GM12878 (cell line): ENCODE measurements at regions not wholly inside any gene's neighbourhood (a gene's known extent, or its start where the extent isn't known, plus 50 kb on each side); places are given as distances from the start of the nearest gene placed in this dataset.

Source experiments
- ATAC-seq: fragments of 200-7000 bp; cut with Tn5 transposase; 3 replicates; pipeline ENCODE4 v1.9.1; 2020; ENCODE audit warnings: mild to moderate bottlenecking, moderate library complexity
- BruUV-seq: library from RNA; stranded (reverse); fragments of 400-500 nt; replicated peaks from 2 replicates; lab custom pipeline; 2021; lab: Mats Ljungman, UMichigan
- CTCF ChIA-PET: fragments of 300-600 bp; sonication (Branson Sonifier 250); formaldehyde crosslinking; extraction: SDS; loops from one replicate; lab custom pipeline; 2021; ENCODE audit warnings: inconsistent platforms; lab: Yijun Ruan, JAX
- POLR2A ChIA-PET: fragments of 350-600 bp; formaldehyde crosslinking; extraction: SDS; loops from one replicate; lab custom pipeline; 2021; ENCODE audit warnings: inconsistent platforms; lab: Charles Lee
- RAD21 ChIA-PET: fragments of 300-600 bp; sonication (Branson Sonifier 250); formaldehyde crosslinking; loops from one replicate; lab custom pipeline; 2023; ENCODE audit warnings: antibody characterized with exemption; ENCODE audit not compliant: unreplicated experiment; lab: Charles Lee
- SMC1A ChIA-PET: fragments of 300-600 bp; sonication (Branson Sonifier 250); formaldehyde crosslinking; loops from one replicate; lab custom pipeline; 2023; ENCODE audit not compliant: unreplicated experiment, uncharacterized antibody; lab: Charles Lee
- DNase-seq: peaks from one replicate; pipeline ENCODE4 v3.0.0-alpha.2; 2011; ENCODE audit warnings: low read depth, low spot score
- FAIRE-seq: peaks from 3 replicates; lab custom pipeline; 2011; peaks lifted over from hg19 to GRCh38; lab: Jason Lieb, UNC
- H2AFZ ChIP-seq: 2 replicates; pipeline ENCODE4 v1.6.0; 2011; ENCODE audit warnings: low read depth, low read length, control low read depth; ENCODE audit not compliant: control insufficient read depth
- H3K27ac ChIP-seq: 2 replicates; pipeline ENCODE4 v1.5.1; 2011; ENCODE audit warnings: control low read depth; ENCODE audit not compliant: control insufficient read depth, insufficient read depth
- H3K27me3 ChIP-seq, 2 experiments: replicated peaks in 1 of 2; 2 replicates each; pipeline versions ENCODE4 v1.6.0 to v1.6.1; 2011; ENCODE audit warnings: low read length in 1 of 2; ENCODE audit not compliant: control insufficient read depth in 2 of 2, insufficient read depth in 2 of 2
- H3K36me3 ChIP-seq, 2 experiments: 2 replicates each; pipeline ENCODE4 v1.5.1; 2011; ENCODE audit warnings: low read length in 1 of 2; ENCODE audit not compliant: control insufficient read depth in 2 of 2, insufficient read depth in 2 of 2
- H3K4me1 ChIP-seq: 2 replicates; pipeline ENCODE4 v1.6.1; 2011; ENCODE audit warnings: mild to moderate bottlenecking, low read length, moderate library complexity, mixed read lengths; ENCODE audit not compliant: control insufficient read depth, insufficient read depth
- H3K4me2 ChIP-seq: 2 replicates; pipeline ENCODE4 v1.6.0; 2011; ENCODE audit warnings: control low read depth; ENCODE audit not compliant: control insufficient read depth, insufficient read depth
- H3K4me3 ChIP-seq: fragments of 200-600 bp; sonication (generic); 2 replicates; pipeline ENCODE4 v1.5.1; 2016
- H3K79me2 ChIP-seq: 2 replicates; pipeline ENCODE4 v1.6.0; 2011; ENCODE audit warnings: low read length; ENCODE audit not compliant: control insufficient read depth, insufficient read depth
- H3K9ac ChIP-seq: 2 replicates; pipeline ENCODE4 v1.8.0; 2011; ENCODE audit warnings: low read length, control low read depth, mixed read lengths; ENCODE audit not compliant: control insufficient read depth, insufficient read depth
- H3K9me3 ChIP-seq: replicated peaks from 3 replicates; pipeline ENCODE4 v1.5.1; 2011; ENCODE audit warnings: mild to moderate bottlenecking, low read length; ENCODE audit not compliant: control insufficient read depth, insufficient read depth
- H4K20me1 ChIP-seq: 2 replicates; pipeline ENCODE4 v1.6.0; 2011; ENCODE audit not compliant: control insufficient read depth, insufficient read depth
- ATF7 ChIP-seq: fragments of 450-650 bp; IDR thresholded peaks from 2 replicates; pipeline ENCODE4 v1.6.1; 2016; ENCODE audit warnings: low read depth, mild to moderate bottlenecking
- CBX3 ChIP-seq: fragments of 200-600 bp; sonication (generic); IDR thresholded peaks from 2 replicates; pipeline ENCODE4 v1.6.1; 2016; ENCODE audit warnings: low read depth, borderline replicate concordance
- CREB1 ChIP-seq: IDR thresholded peaks from 2 replicates; pipeline ENCODE4 v1.6.1; 2012; ENCODE audit warnings: low read depth, mild to moderate bottlenecking, inconsistent platforms
- GABPA ChIP-seq: IDR thresholded peaks from 2 replicates; pipeline ENCODE4 v1.6.1; 2014; ENCODE audit warnings: antibody characterized with exemption, low read depth, mild to moderate bottlenecking, inconsistent platforms
- IRF4 ChIP-seq: IDR thresholded peaks from 2 replicates; pipeline ENCODE4 v1.6.1; 2011; ENCODE audit warnings: low read depth, low read length
- MTA3 ChIP-seq: IDR thresholded peaks from 2 replicates; pipeline ENCODE4 v1.6.1; 2012; ENCODE audit warnings: low read length, inconsistent platforms, borderline replicate concordance
- NFIC ChIP-seq: IDR thresholded peaks from 2 replicates; pipeline ENCODE4 v1.6.1; 2012; ENCODE audit warnings: low read depth, mild to moderate bottlenecking, inconsistent platforms, low read length, moderate library complexity
- NR2C2 ChIP-seq: IDR thresholded peaks from 2 replicates; pipeline ENCODE4 v1.6.1; 2011; ENCODE audit warnings: borderline replicate concordance, low read depth; ENCODE audit not compliant: control insufficient read depth, insufficient read length
- RCOR1 ChIP-seq: conservative IDR thresholded peaks from 2 replicates; pipeline ENCODE4 v1.6.1; 2012; ENCODE audit warnings: low read depth, low read length, improper control_type of control experiment
- SREBF2 ChIP-seq: IDR thresholded peaks from 2 replicates; pipeline ENCODE4 v1.6.1; 2012; ENCODE audit warnings: mild to moderate bottlenecking, low read length
- SRF ChIP-seq, 2 experiments: IDR thresholded peaks; 2 replicates each; pipeline ENCODE4 v1.6.1; 2011; ENCODE audit warnings: low read depth in 2 of 2, low read length in 2 of 2, mild to moderate bottlenecking in 1 of 2, moderate library complexity in 1 of 2
- WGBS: methylation state at CpG from one replicate; pipeline ENCODE4 v1.1.6; 2016; ENCODE audit warnings: low lambda C conversion rate; ENCODE audit not compliant: insufficient replicate concordance, insufficient coverage; ENCODE audit errors: missing lambda C conversion rate; 5-methylcytosine and 5-hydroxymethylcytosine counted together
- in situ Hi-C: fragments of 300-500 bp; cut with MboI; formaldehyde crosslinking; loops from 9 replicates; pipeline ENCODE4 v1.14.3; 2018; ENCODE audit warnings: mixed read lengths
- intact Hi-C: fragments of 100-400 bp; cut with micrococcal nuclease; formaldehyde crosslinking; loops from one replicate; pipeline ENCODE4 v1.14.2; 2022; ENCODE audit not compliant: unreplicated experiment

DNA sequence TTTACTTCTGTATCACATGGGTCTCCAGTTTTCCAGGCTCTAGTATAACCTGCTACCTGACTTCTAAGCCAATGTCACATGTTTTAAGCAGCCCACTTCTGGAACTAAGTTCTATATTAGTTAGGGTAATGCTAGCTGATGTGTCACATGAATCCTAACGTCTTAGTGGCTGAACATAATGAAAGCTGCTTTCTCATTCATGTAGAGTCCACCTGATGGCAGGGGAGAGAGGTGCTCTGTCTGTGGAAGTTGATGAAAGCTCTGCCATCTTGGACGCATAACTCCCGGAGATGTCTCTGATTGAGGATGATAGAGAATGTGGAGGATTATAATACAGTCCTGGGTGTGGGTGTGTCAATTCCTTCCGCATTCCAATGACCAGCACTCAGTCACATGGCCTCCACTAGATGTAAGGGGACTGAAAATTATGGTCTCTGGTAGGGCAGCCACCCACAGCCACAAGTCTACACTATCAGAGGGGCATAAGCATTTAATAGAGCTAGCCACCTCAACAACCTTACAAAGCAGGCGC lies 234.4 kb upstream of the CRY1 start:
- Histone ChIP-seq H3K4me1 (no peaks in the 10 kb centered on the region), H2AFZ (no peak overlapping the region), H3K36me3 (no peaks in the 10 kb centered on the region), H4K20me1 (no peaks in the 10 kb centered on the region), H3K9me3 (no peaks in the 10 kb centered on the region; the same call in 2 of the 3 replicates), H3K27me3 (peaks cover 1 to 9% of the 10 kb centered on the region in 2 experiments), H3K4me3 (no peak overlapping the region), H3K4me2 (no peak overlapping the region), H3K79me2 (no peaks in the 10 kb centered on the region), H3K27ac (no peak overlapping the region), H3K9ac (no peak overlapping the region)
- CTCF ChIA-PET, result no interaction called here
- in situ Hi-C loops (no loop called here), intact Hi-C loops (no loop called here)
- no peak for ATAC-seq
- TF ChIP-seq NR2C2, result no peak
- no peak for TF ChIP-seq CBX3
- no peak for TF ChIP-seq SREBF2
- no peak for TF ChIP-seq ATF7
- no peak for TF ChIP-seq IRF4
- no peak for TF ChIP-seq NFIC
- no peak for TF ChIP-seq CREB1
- no peak for TF ChIP-seq GABPA
- no peak for TF ChIP-seq SRF (IDR thresholded peaks at IDR 0.05; ENCODE audit: low read depth in 2 of 2, low read length in 2 of 2)
- TF ChIP-seq MTA3, result no peak
- TF ChIP-seq RCOR1, result no peak
- FAIRE-seq, result no peak
- WGBS, result 45% methylated on average over 5 of the region's 5 CpGs
- no TSS peak for BruUV-seq
- RAD21 ChIA-PET, result no interaction called here
- DNase-seq, result no peak
- SMC1A ChIA-PET, result no interaction called here
- POLR2A ChIA-PET, result no interaction called here
